A549 (cell line): ENCODE measurements at regions not wholly inside any gene's neighbourhood (a gene's known extent, or its start where the extent isn't known, plus 50 kb on each side); places are given as distances from the start of the nearest gene placed in this dataset.

Source experiments
- ATAC-seq, 2 experiments: fragments of 200-7000 bp in 1 of 2; fragments of >200 bp in 1 of 2; cut with Nextera tagmentation in 1 of 2; cut with Tn5 transposase in 1 of 2; 3 replicates each; pipeline versions ENCODE4 v1.8.0 to v1.9.1; 2018 to 2020; ENCODE audit warnings: mild to moderate bottlenecking in 1 of 2, moderate library complexity in 1 of 2
- CTCF ChIA-PET: fragments of 300-600 bp; sonication (Branson Sonifier 250); formaldehyde crosslinking; extraction: SDS; loops from one replicate; lab custom pipeline; 2021; ENCODE audit warnings: antibody characterized with exemption, inconsistent platforms; lab: Yijun Ruan, JAX
- POLR2A ChIA-PET: fragments of 350-600 bp; formaldehyde crosslinking; extraction: SDS; loops from one replicate; lab custom pipeline; 2021; ENCODE audit warnings: antibody characterized with exemption, inconsistent platforms; lab: Yijun Ruan, JAX
- DNase-seq, 2 experiments: peaks; one replicate each; pipeline versions ENCODE4 v3.0.0 to v3.0.0-alpha.2; 2011 to 2016; ENCODE audit warnings: low read depth in 1 of 2, low spot score in 1 of 2
- FAIRE-seq: peaks from 2 replicates; lab custom pipeline; 2011; peaks lifted over from hg19 to GRCh38; lab: Jason Lieb, UNC
- H3K27ac ChIP-seq, 2 experiments: fragments of >200 bp; sonication (Bioruptor Twin); formaldehyde crosslinking; 3 replicates each; pipeline ENCODE4 v1.5.1; 2016 to 2017
- H3K4me1 ChIP-seq: fragments of >200 bp; sonication (Bioruptor Twin); formaldehyde crosslinking; 3 replicates; pipeline ENCODE4 v1.6.1; 2016
- H3K4me2 ChIP-seq: fragments of >200 bp; sonication (Bioruptor Twin); formaldehyde crosslinking; 3 replicates; pipeline ENCODE4 v1.6.1; 2016
- H3K4me3 ChIP-seq: fragments of >200 bp; sonication (Bioruptor Twin); formaldehyde crosslinking; 3 replicates; pipeline ENCODE4 v1.5.1; 2016
- H3K9me3 ChIP-seq: fragments of >200 bp; sonication (Bioruptor Twin); formaldehyde crosslinking; 3 replicates; pipeline ENCODE4 v1.6.1; 2016
- CHD2 ChIP-seq: fragments of 150-350 bp; IDR thresholded peaks from 2 replicates; pipeline ENCODE4 v1.6.1; 2014; ENCODE audit warnings: low read length; ENCODE audit not compliant: partially characterized antibody
- EHF ChIP-seq: fragments of 250-450 bp; sonication (Bioruptor Pico); IDR thresholded peaks from 2 replicates; pipeline ENCODE4 v1.5.0; 2020; ENCODE audit warnings: mild to moderate bottlenecking
- EHMT2 ChIP-seq: fragments of 200-600 bp; sonication (generic); IDR thresholded peaks from 2 replicates; pipeline ENCODE4 v1.6.1; 2016; ENCODE audit warnings: antibody characterized with exemption, low read depth, mild to moderate bottlenecking, moderate library complexity
- FOSL2 ChIP-seq, 2 experiments: fragments of 450-650 bp in 1 of 2; fragments of >200 bp in 1 of 2; sonication (Bioruptor Twin) in 1 of 2; formaldehyde crosslinking; IDR thresholded peaks; 2 replicates each; pipeline versions ENCODE4 v1.5.0 to v1.6.1; 2016 to 2020; ENCODE audit warnings: mild to moderate bottlenecking in 1 of 2, moderate library complexity in 1 of 2
- GATA3 ChIP-seq: IDR thresholded peaks from 2 replicates; pipeline ENCODE4 v1.6.1; 2012; ENCODE audit warnings: borderline replicate concordance
- KDM5A ChIP-seq: fragments of 200-600 bp; sonication (generic); IDR thresholded peaks from 2 replicates; pipeline ENCODE4 v1.6.1; 2016; ENCODE audit warnings: antibody characterized with exemption, mild to moderate bottlenecking
- MAZ ChIP-seq: fragments of 150-350 bp; IDR thresholded peaks from 2 replicates; pipeline ENCODE4 v1.6.1; 2014; ENCODE audit warnings: antibody characterized with exemption, low read depth, low read length, borderline replicate concordance
- MYC ChIP-seq: IDR thresholded peaks from 2 replicates; pipeline ENCODE4 v1.6.1; 2012; ENCODE audit warnings: mild to moderate bottlenecking, inconsistent platforms, low read length, improper control_type of control experiment, borderline replicate concordance
- NFE2L2 ChIP-seq: fragments of 150-350 bp; conservative IDR thresholded peaks from 2 replicates; pipeline ENCODE4 v1.6.1; 2014; ENCODE audit warnings: low read length
- NR3C1 ChIP-seq: fragments of >200 bp; sonication (Bioruptor Twin); formaldehyde crosslinking; IDR thresholded peaks from 3 replicates; pipeline ENCODE4 v1.6.1; 2017
- PHF8 ChIP-seq: fragments of 200-600 bp; sonication (generic); IDR thresholded peaks from 2 replicates; pipeline ENCODE4 v1.6.1; 2016; ENCODE audit warnings: low read depth, mild to moderate bottlenecking, antibody characterized with exemption, moderate library complexity, borderline replicate concordance
- RFX5 ChIP-seq: fragments of 450-650 bp; IDR thresholded peaks from 2 replicates; pipeline ENCODE4 v1.7.1; 2014; ENCODE audit warnings: antibody characterized with exemption, mild to moderate bottlenecking, moderate library complexity
- SMC3 ChIP-seq: fragments of >200 bp; sonication (Bioruptor Twin); formaldehyde crosslinking; IDR thresholded peaks from 3 replicates; pipeline ENCODE4 v1.6.1; 2018; ENCODE audit warnings: inconsistent platforms
- SREBF2 ChIP-seq: fragments of 450-650 bp; IDR thresholded peaks from 2 replicates; pipeline ENCODE4 v1.6.1; 2014; ENCODE audit warnings: mild to moderate bottlenecking, moderate library complexity
- TP53 ChIP-seq: fragments of 250-450 bp; sonication (Bioruptor Pico); IDR thresholded peaks from 2 replicates; pipeline ENCODE4 v1.5.0; 2021; ENCODE audit warnings: mild to moderate bottlenecking, moderate library complexity
- ZC3H11A ChIP-seq: fragments of 450-650 bp; IDR thresholded peaks from 2 replicates; pipeline ENCODE4 v1.6.1; 2014; ENCODE audit warnings: antibody characterized with exemption, mild to moderate bottlenecking
- ZNF302 ChIP-seq: fragments of 250-450 bp; sonication (Bioruptor Pico); IDR thresholded peaks from 2 replicates; pipeline ENCODE4 v1.9.0; 2021; ENCODE audit warnings: inconsistent platforms, mild to moderate bottlenecking, moderate library complexity
- WGBS: methylation state at CpG from one replicate; pipeline ENCODE4 v1.1.6; 2017; ENCODE audit errors: missing lambda C conversion rate; 5-methylcytosine and 5-hydroxymethylcytosine counted together
- TF ChIP-seq, protein P1 (sequence below): fragments of >200 bp; sonication (Bioruptor Twin); formaldehyde crosslinking; IDR thresholded peaks from 3 replicates; pipeline ENCODE4 v1.5.1; 2016
- TF ChIP-seq, protein P2 (sequence below): fragments of >200 bp; sonication (Bioruptor Twin); formaldehyde crosslinking; IDR thresholded peaks from 2 replicates; pipeline ENCODE4 v1.6.1; 2016
- TF ChIP-seq, protein P3 (sequence below): fragments of 150-350 bp; IDR thresholded peaks from 2 replicates; pipeline ENCODE4 v1.6.1; 2014; ENCODE audit warnings: low read depth, mild to moderate bottlenecking, low read length
- TF ChIP-seq, protein P4 (sequence below): IDR thresholded peaks from 2 replicates; pipeline ENCODE4 v1.6.1; 2012
- TF ChIP-seq, protein P5 (sequence below): fragments of >200 bp; sonication (Bioruptor Twin); formaldehyde crosslinking; IDR thresholded peaks from 3 replicates; pipeline ENCODE4 v1.6.1; 2016
- TF ChIP-seq, protein P6 (sequence below): fragments of 250-450 bp; sonication (Bioruptor Pico); IDR thresholded peaks from 2 replicates; pipeline ENCODE4 v1.5.0; 2021; ENCODE audit warnings: mild to moderate bottlenecking, moderate library complexity, borderline replicate concordance

DNA sequence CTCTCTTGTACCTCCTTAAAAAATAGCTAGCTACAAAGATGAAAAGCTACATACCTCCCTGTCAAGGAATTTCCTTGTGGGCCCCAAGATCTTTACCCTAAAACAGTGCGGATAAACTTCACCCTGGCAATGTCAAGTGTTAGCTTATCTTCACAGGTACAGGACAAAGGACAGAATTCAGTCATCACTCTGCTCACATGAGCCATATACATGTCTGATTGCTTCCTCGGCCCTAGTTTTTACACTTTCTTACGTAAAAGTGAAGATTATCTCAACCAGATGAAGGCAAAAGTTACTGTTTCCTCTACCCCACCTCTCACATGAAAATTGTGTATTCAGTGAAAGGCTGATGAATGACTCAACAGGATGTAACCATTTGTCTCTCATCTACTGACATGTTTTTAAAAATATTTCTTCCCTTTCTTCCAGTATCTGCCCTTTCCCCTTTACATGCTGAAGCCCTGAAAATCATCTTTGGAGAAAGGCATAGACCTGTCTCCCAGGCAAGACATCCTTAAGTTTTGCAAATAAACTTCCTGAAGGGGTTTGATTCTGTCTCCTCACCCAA is 890.1 kb downstream of the GALC start (continued):
- TF ChIP-seq PHF8 (no peak), ZC3H11A (no peak), EHF (CRISPR knock-in tag) (no peak)
- TF ChIP-seq, protein P1, sequence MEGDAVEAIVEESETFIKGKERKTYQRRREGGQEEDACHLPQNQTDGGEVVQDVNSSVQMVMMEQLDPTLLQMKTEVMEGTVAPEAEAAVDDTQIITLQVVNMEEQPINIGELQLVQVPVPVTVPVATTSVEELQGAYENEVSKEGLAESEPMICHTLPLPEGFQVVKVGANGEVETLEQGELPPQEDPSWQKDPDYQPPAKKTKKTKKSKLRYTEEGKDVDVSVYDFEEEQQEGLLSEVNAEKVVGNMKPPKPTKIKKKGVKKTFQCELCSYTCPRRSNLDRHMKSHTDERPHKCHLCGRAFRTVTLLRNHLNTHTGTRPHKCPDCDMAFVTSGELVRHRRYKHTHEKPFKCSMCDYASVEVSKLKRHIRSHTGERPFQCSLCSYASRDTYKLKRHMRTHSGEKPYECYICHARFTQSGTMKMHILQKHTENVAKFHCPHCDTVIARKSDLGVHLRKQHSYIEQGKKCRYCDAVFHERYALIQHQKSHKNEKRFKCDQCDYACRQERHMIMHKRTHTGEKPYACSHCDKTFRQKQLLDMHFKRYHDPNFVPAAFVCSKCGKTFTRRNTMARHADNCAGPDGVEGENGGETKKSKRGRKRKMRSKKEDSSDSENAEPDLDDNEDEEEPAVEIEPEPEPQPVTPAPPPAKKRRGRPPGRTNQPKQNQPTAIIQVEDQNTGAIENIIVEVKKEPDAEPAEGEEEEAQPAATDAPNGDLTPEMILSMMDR: no peak

DNA sequence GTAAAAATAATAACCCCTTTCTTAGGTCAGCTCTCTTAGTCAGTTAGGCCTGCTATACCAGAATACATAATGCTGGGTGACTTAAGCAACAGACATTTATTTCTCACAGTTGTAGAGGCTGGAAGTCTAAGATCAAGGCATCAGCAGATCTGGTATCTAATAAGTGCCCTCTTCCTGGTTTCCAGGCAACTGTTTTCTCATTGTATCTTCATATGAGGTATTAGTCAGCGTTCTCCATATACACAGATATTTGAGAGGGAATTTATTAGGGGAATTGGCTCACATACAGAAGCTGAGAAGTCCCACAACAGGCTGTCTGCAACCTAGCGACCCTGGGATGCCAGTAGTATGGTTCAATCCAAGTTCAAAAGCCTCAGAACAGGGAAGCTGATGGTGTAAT is 896.0 kb downstream of the GALC start:
- H3K27ac ChIP-seq: no peak overlapping the region
- no peak for FAIRE-seq
- H3K4me3 ChIP-seq: no peak overlapping the region
- POLR2A ChIA-PET: no interaction called here
- TF ChIP-seq CHD2 (no peak), MAZ (no peak), ZNF302 (CRISPR knock-in tag) (no peak), EHMT2 (no peak), GATA3 (no peak), NFE2L2 (no peak), RFX5 (no peak), SREBF2 (no peak), TP53 (CRISPR knock-in tag) (no peak), KDM5A (no peak), SMC3 (no peak), FOSL2 (IDR thresholded peaks at IDR 0.05) (no peak), FOSL2 (CRISPR knock-in tag; IDR thresholded peaks at IDR 0.05) (no peak), MYC (no peak), NR3C1 (no peak)
- TF ChIP-seq, protein P2, sequence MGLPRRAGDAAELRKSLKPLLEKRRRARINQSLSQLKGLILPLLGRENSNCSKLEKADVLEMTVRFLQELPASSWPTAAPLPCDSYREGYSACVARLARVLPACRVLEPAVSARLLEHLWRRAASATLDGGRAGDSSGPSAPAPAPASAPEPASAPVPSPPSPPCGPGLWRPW: no peak
- TF ChIP-seq, protein P3, sequence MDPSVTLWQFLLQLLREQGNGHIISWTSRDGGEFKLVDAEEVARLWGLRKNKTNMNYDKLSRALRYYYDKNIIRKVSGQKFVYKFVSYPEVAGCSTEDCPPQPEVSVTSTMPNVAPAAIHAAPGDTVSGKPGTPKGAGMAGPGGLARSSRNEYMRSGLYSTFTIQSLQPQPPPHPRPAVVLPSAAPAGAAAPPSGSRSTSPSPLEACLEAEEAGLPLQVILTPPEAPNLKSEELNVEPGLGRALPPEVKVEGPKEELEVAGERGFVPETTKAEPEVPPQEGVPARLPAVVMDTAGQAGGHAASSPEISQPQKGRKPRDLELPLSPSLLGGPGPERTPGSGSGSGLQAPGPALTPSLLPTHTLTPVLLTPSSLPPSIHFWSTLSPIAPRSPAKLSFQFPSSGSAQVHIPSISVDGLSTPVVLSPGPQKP: no peak
- TF ChIP-seq, protein P4, sequence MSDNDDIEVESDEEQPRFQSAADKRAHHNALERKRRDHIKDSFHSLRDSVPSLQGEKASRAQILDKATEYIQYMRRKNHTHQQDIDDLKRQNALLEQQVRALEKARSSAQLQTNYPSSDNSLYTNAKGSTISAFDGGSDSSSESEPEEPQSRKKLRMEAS: no peak
- TF ChIP-seq, protein P5, sequence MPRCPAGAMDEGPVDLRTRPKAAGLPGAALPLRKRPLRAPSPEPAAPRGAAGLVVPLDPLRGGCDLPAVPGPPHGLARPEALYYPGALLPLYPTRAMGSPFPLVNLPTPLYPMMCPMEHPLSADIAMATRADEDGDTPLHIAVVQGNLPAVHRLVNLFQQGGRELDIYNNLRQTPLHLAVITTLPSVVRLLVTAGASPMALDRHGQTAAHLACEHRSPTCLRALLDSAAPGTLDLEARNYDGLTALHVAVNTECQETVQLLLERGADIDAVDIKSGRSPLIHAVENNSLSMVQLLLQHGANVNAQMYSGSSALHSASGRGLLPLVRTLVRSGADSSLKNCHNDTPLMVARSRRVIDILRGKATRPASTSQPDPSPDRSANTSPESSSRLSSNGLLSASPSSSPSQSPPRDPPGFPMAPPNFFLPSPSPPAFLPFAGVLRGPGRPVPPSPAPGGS: no peak
- no peaks in the 10 kb centered on the region for H3K9me3 ChIP-seq
- no peak for DNase-seq
- WGBS: 0% methylated on average over 2 of the region's 2 CpGs
- ATAC-seq: no peak
- CTCF ChIA-PET: no interaction called here
- H3K4me2 ChIP-seq: no peak overlapping the region
- H3K4me1 ChIP-seq: no peaks in the 10 kb centered on the region

DNA sequence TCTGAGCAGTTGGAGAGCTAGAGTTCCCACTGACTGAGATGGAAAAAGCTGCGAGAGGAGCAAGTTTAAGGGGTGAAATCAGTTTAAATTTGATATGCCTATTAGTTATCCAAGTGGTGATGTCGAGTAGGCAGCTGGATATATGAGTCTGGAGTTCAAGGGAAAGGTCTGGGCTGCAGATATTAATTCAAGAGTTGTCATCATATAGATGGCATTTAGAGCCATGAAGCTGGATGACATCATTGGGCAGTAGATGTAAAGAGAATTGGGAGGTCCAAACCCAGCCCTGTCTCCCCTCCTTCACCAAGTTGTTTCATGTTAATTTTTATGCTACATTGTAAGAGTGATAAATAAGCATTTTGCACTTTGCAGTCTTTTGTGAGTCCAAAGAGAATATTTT is 898.1 kb downstream of the GALC start:
- H3K4me2 ChIP-seq: no peak overlapping the region
- TF ChIP-seq, protein P3: no peak
- TF ChIP-seq, protein P6, sequence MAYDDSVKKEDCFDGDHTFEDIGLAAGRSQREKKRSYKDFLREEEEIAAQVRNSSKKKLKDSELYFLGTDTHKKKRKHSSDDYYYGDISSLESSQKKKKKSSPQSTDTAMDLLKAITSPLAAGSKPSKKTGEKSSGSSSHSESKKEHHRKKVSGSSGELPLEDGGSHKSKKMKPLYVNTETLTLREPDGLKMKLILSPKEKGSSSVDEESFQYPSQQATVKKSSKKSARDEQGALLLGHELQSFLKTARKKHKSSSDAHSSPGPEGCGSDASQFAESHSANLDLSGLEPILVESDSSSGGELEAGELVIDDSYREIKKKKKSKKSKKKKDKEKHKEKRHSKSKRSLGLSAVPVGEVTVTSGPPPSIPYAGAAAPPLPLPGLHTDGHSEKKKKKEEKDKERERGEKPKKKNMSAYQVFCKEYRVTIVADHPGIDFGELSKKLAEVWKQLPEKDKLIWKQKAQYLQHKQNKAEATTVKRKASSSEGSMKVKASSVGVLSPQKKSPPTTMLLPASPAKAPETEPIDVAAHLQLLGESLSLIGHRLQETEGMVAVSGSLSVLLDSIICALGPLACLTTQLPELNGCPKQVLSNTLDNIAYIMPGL: no peak
- no peak for FAIRE-seq
- H3K4me1 ChIP-seq: no peaks in the 10 kb centered on the region
- ChIA-PET POLR2A (no interaction called here), CTCF (interaction anchor here (0.7 kb wide), 1 partner anchor 25 kb away, joined by 3 read pairs; no protein-coding TSS in a partner anchor)
- no peak overlapping the region for H3K27ac ChIP-seq
- H3K9me3 ChIP-seq: no peaks in the 10 kb centered on the region
- no peak for DNase-seq
- H3K4me3 ChIP-seq: no peak overlapping the region
- 0% methylated on average over 2 of the region's 2 CpGs for WGBS
- no peak for ATAC-seq
